HG02678 (cell line): ENCODE measurements at regions not wholly inside any gene's neighbourhood (a gene's known extent, or its start where the extent isn't known, plus 50 kb on each side); places are given as distances from the start of the nearest gene placed in this dataset.
"Not testable (repeated sequence)": the region's sequence is repeated elsewhere in the genome, so short reads cannot be mapped to it uniquely, and the experiment has no call there.

ENCODE experiments used
- ATAC-seq: cut with Tn5 transposase; IDR thresholded peaks from one replicate; pipeline ENCODE4 v1.9.1; 2021; ENCODE audit warnings: mild to moderate bottlenecking, moderate library complexity; ENCODE audit not compliant: unreplicated experiment

GRCh38 chr10:33102071-33102470 is 144.0 kb upstream of the ITGB1 start:
- no peak for ATAC-seq

- ATAC-seq, result no peak
These were observed 143.4 kb upstream of the ITGB1 start for GRCh38 chr10:33101392-33101787.

GRCh38 chr10:33100781-33101391 is 142.9 kb upstream of the ITGB1 start:
- ATAC-seq, result no peak

- ATAC-seq, result no peak
These were observed 141.7 kb upstream of the ITGB1 start for GRCh38 chr10:33099748-33100147.

- ATAC-seq, result no peak
These were observed 141.1 kb upstream of the ITGB1 start for GRCh38 chr10:33098951-33099663.

GRCh38 chr10:33095867-33096815 is 138.1 kb upstream of the ITGB1 start:
- peak; percentile 80 for ATAC-seq

- no peak for ATAC-seq
These were observed 136.4 kb upstream of the ITGB1 start for GRCh38 chr10:33094263-33095051.

GRCh38 chr10:33093362-33093761 is 135.3 kb upstream of the ITGB1 start:
- ATAC-seq, result peak; percentile 38

GRCh38 chr10:33092596-33092995 is 134.6 kb upstream of the ITGB1 start:
- no peak for ATAC-seq

- ATAC-seq, result no peak
These were observed 133.2 kb upstream of the ITGB1 start for GRCh38 chr10:33091201-33091600.

- no peak for ATAC-seq
These were observed 131.0 kb upstream of the ITGB1 start for GRCh38 chr10:33088990-33089389.

- no peak for ATAC-seq
These were observed 129.9 kb upstream of the ITGB1 start for GRCh38 chr10:33087922-33088321.

GRCh38 chr10:33087152-33087551 is 129.1 kb upstream of the ITGB1 start:
- no peak for ATAC-seq

GRCh38 chr10:33086100-33086499 is 128.1 kb upstream of the ITGB1 start:
- no peak for ATAC-seq

- no peak for ATAC-seq
These were observed 127.3 kb upstream of the ITGB1 start for GRCh38 chr10:33085313-33085833.

- ATAC-seq, result no peak
These were observed 126.4 kb upstream of the ITGB1 start for GRCh38 chr10:33084453-33084852.

- ATAC-seq, result no peak
These were observed 124.4 kb upstream of the ITGB1 start for GRCh38 chr10:33082373-33082895.

GRCh38 chr10:33080467-33080866 is 122.4 kb upstream of the ITGB1 start:
- ATAC-seq, result not testable (repeated sequence)

- no peak for ATAC-seq
These were observed 116.4 kb upstream of the ITGB1 start for GRCh38 chr10:33074443-33074842.
